Hepatocyte (in vitro differentiated cells): ENCODE measurements at regions not wholly inside any gene's neighbourhood (a gene's known extent, or its start where the extent isn't known, plus 50 kb on each side); places are given as distances from the start of the nearest gene placed in this dataset.

Experiments used
- DNase-seq: peaks from one replicate; pipeline ENCODE4 v3.0.0-alpha.2; 2016; ENCODE audit warnings: low spot score
- H2AFZ ChIP-seq: fragments of 200-600 bp; sonication (generic); 2 replicates; pipeline ENCODE4 v1.6.0; 2016; ENCODE audit warnings: antibody characterized with exemption, mild to moderate bottlenecking
- H3K27ac ChIP-seq: fragments of 200-600 bp; sonication (generic); 2 replicates; pipeline ENCODE4 v1.5.1; 2016; ENCODE audit warnings: mild to moderate bottlenecking
- H3K27me3 ChIP-seq: fragments of 200-600 bp; sonication (generic); 2 replicates; pipeline ENCODE4 v1.6.1; 2016
- H3K36me3 ChIP-seq: fragments of 200-600 bp; sonication (generic); replicated peaks from 2 replicates; pipeline ENCODE4 v1.5.1; 2016; ENCODE audit warnings: low read depth; ENCODE audit not compliant: insufficient read depth
- H3K4me1 ChIP-seq: fragments of 200-600 bp; sonication (generic); 2 replicates; pipeline ENCODE4 v1.5.1; 2016; ENCODE audit warnings: mild to moderate bottlenecking, moderate library complexity; ENCODE audit not compliant: insufficient read depth
- H3K4me2 ChIP-seq: fragments of 200-600 bp; sonication (generic); 2 replicates; pipeline ENCODE4 v1.6.0; 2016
- H3K4me3 ChIP-seq: fragments of 200-600 bp; sonication (generic); 2 replicates; pipeline ENCODE4 v1.5.1; 2016; ENCODE audit warnings: mild to moderate bottlenecking
- H3K79me2 ChIP-seq: fragments of 200-600 bp; sonication (generic); 2 replicates; pipeline ENCODE4 v1.6.0; 2017; ENCODE audit warnings: mild to moderate bottlenecking
- H3K9me2 ChIP-seq: fragments of 200-600 bp; sonication (generic); replicated peaks from 2 replicates; pipeline ENCODE4 v1.6.0; 2017; ENCODE audit warnings: mild to moderate bottlenecking; ENCODE audit not compliant: insufficient read depth
- H3K9me3 ChIP-seq: fragments of 200-600 bp; sonication (generic); 2 replicates; pipeline ENCODE4 v1.5.1; 2016; ENCODE audit warnings: low read depth, mild to moderate bottlenecking
- H4K20me1 ChIP-seq: fragments of 200-600 bp; sonication (generic); 2 replicates; pipeline ENCODE4 v1.6.0; 2016; ENCODE audit warnings: mild to moderate bottlenecking; ENCODE audit not compliant: insufficient read depth, poor library complexity, severe bottlenecking
- CTCF ChIP-seq: fragments of 200-600 bp; sonication (generic); IDR thresholded peaks from 2 replicates; pipeline ENCODE4 v1.5.1; 2016; ENCODE audit warnings: antibody characterized with exemption, mild to moderate bottlenecking; ENCODE audit not compliant: poor library complexity
- EZH2 ChIP-seq: fragments of 200-600 bp; sonication (generic); IDR thresholded peaks from 2 replicates; pipeline ENCODE4 v1.6.1; 2016; ENCODE audit warnings: antibody characterized with exemption, mild to moderate bottlenecking, borderline replicate concordance
- EZH2phosphoT487 ChIP-seq: fragments of 200-600 bp; sonication (generic); IDR thresholded peaks from one replicate; pipeline ENCODE4 v1.6.1; 2018; ENCODE audit warnings: antibody characterized with exemption, mild to moderate bottlenecking, low read depth, moderate library complexity; ENCODE audit not compliant: unreplicated experiment, severe bottlenecking
- WGBS: methylation state at CpG from one replicate; pipeline ENCODE4 v1.1.6; 2016; ENCODE audit warnings: low lambda C conversion rate; ENCODE audit errors: missing lambda C conversion rate; 5-methylcytosine and 5-hydroxymethylcytosine counted together

DNA sequence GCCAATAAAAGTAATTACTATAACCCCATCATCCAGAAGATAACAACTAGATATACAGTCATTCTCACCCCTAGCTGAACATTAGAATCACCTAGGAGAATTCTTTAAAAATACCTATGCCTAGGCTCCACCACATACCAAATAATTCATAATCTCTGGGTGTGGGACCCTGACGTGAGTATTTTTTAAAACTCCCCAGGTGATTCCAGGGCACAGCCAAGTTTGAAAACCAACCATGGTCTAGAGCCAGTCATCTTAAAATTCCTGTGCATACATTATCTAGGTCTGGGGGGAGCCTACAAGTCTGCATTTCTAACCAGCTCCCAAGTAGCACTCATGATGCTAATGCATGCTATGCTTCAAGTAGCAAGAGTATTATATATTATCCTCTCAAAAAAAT lies 281.0 kb upstream of the MTNR1B start:
- Histone ChIP-seq H3K27ac (no peak overlapping the region), H3K9me3 (no peaks in the 10 kb centered on the region), H3K9me2 (no peaks in the 10 kb centered on the region), H3K4me1 (no peaks in the 10 kb centered on the region), H3K36me3 (no peaks in the 10 kb centered on the region), H3K4me2 (no peak overlapping the region), H3K4me3 (no peak overlapping the region), H3K27me3 (no peaks in the 10 kb centered on the region), H3K79me2 (no peaks in the 10 kb centered on the region), H4K20me1 (no peaks in the 10 kb centered on the region), H2AFZ (no peak overlapping the region)
- no peak for DNase-seq
- no peak for TF ChIP-seq EZH2phosphoT487
- TF ChIP-seq EZH2: no peak
- TF ChIP-seq CTCF: no peak
- 85% methylated on average over 1 of the region's 1 CpG for WGBS

GRCh38 chr11:92692826-92693546 lies 276.5 kb upstream of the MTNR1B start:
- H3K4me3 ChIP-seq: no peak overlapping the region

GRCh38 chr11:92696076-92696475 lies 273.4 kb upstream of the MTNR1B start:
- WGBS: 59% methylated on average over 1 of the region's 1 CpG
- Histone ChIP-seq H3K9me3 (no peaks in the 10 kb centered on the region), H2AFZ (no peak overlapping the region), H3K4me1 (no peaks in the 10 kb centered on the region), H3K36me3 (no peaks in the 10 kb centered on the region), H3K79me2 (no peaks in the 10 kb centered on the region), H3K9me2 (no peaks in the 10 kb centered on the region), H3K4me2 (no peak overlapping the region), H3K27me3 (no peaks in the 10 kb centered on the region), H3K4me3 (no peak overlapping the region), H3K27ac (no peak overlapping the region), H4K20me1 (no peaks in the 10 kb centered on the region)
- no peak for DNase-seq
- TF ChIP-seq EZH2 (no peak), CTCF (no peak), EZH2phosphoT487 (no peak)

More at GRCh38 chr11:92692826-92693546, 276.5 kb upstream of the MTNR1B start:
- no peaks in the 10 kb centered on the region for H3K9me3 ChIP-seq
- H3K36me3 ChIP-seq: no peaks in the 10 kb centered on the region
- H3K4me2 ChIP-seq: no peak overlapping the region
- no peaks in the 10 kb centered on the region for H3K4me1 ChIP-seq
- no peak for TF ChIP-seq EZH2phosphoT487
- TF ChIP-seq CTCF: no peak
- TF ChIP-seq EZH2: no peak
- no peak overlapping the region for H2AFZ ChIP-seq
- no peaks in the 10 kb centered on the region for H3K9me2 ChIP-seq
- no peak for DNase-seq
- no peak overlapping the region for H3K27ac ChIP-seq
- 55% methylated on average over 2 of the region's 2 CpGs for WGBS
- no peaks in the 10 kb centered on the region for H4K20me1 ChIP-seq
- H3K79me2 ChIP-seq: no peaks in the 10 kb centered on the region
- H3K27me3 ChIP-seq: no peaks in the 10 kb centered on the region
